Activated CD8-positive, alpha-beta memory T cell treated with anti-CD3 and anti-CD28 coated beads, Interleukin-2, amount 50 U/mL, for 4 hours (primary cell): ENCODE measurements at regions not wholly inside any gene's neighbourhood (a gene's known extent, or its start where the extent isn't known, plus 50 kb on each side); places are given as distances from the start of the nearest gene placed in this dataset.
"Not testable (repeated sequence)": the region's sequence is repeated elsewhere in the genome, so short reads cannot be mapped to it uniquely, and the experiment has no call there.

Experiments
- DNase-seq: peaks from one replicate; pipeline ENCODE4 v3.0.0-alpha.2; 2020

GRCh38 chr15:94848054-94848453 is 616.7 kb downstream of the MCTP2 start:
- DNase-seq = no peak

GRCh38 chr15:94855018-94855408 is 623.7 kb downstream of the MCTP2 start:
- DNase-seq = no peak

DNA sequence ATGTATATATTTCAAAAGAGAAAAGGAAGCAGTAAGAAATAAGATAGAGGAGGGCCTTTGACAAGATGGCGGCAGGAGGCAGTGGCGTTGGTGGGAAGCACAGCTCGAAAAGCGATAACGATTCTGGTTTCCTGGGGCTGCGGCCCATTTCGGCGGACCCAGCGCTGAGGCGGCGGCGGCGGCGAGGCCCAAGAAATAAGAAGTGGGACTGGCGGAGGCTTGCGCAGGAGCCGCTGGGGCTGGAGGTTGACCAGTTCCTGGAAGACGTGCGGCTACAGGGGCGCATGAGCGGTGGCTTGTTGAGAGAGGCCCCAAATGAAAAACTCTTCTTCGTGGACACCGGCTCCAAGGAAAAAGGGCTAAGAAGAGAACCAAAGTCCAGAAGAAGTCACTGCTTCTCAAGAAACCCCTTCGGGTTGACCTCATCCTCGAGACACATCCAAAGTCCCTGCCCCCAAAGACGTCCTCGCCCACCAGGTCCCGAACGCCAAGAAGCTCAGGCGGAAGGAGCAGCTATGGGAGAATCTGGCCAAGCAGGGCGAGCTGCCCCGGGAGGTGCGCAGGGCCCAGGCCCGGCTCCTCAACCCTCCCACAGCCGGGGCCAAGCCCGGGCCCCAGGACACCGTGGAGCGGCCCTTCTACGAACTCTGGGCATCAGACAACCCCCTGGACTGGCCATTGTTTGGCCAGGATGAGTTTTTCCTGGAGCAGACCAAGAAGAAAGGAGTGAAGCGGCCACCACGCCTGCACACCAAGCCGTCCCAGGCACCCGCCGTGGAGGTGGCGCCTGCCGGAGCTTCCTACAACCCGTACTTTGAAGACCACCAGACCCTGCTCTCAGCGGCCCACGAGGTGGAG is 624.3 kb downstream of the MCTP2 start:
- no peak for DNase-seq

DNA sequence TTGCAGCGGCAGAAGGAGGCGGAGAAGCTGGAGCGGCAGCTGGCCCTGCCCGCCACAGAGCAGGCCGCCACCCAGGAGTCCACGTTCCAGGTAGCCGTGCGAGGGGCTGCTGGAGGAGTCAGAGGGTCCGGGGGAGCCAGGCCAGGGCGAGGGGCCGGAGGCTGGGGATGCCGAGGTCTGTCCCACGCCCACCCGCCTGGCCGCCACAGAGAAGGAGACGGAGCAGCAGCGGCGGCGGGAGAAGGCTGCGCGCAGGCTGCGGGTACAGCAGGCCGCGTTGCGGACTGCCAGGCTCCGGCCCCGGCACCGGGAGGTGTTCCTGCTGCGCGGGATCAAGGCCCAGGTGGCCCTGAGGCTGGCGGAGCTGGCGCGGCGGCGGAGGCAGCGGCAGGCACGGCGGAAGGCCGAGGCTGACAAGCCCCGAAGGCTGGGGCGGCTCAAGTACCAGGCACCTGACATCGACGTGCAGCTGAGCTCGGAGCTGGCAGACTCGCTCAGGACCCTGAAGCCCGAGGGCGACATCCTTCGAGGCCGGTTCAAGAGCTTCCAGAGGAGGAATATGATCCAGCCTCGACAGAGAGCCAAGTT is 625.0 kb downstream of the MCTP2 start:
- DNase-seq = no peak

- no peak for DNase-seq
These were observed 626.1 kb downstream of the MCTP2 start for GRCh38 chr15:94857466-94857865.

DNA sequence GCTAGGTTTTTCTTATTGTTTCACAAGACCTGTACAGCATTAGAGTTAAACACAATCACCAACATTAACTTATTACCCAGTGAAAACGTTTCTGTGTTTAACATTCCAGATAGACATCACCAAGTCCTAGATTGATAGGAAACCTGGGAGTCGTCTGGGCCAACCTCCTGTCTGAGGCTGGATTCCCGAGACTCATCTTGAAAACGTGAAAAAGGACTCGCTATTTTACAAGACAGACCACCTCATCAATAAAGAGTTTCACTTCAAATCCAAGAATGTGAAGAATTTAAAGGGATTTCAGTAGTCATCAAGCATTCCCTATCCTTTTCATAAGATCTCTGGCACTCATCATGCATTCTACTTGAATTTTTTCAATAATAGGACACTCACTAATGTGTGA is 626.6 kb downstream of the MCTP2 start:
- DNase-seq = no peak

DNA sequence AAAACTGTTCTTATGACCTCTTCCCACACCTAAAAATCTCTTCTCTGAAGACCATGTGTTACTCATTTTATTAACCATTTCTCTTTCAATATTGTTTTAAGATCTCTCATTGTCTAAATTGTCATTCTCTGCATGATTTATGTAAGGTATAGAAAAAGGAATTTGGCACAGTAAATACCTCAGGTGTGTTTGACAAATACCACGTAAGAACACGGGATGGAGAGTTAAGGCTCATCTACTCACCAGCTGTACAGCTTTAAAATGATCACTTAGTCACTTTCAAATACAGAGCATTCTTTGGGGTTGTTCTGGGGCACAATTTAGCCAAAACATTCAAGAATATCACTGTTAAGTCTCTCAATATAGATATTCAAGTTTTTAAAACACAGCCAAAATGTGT is 627.1 kb downstream of the MCTP2 start:
- DNase-seq = no peak

DNA sequence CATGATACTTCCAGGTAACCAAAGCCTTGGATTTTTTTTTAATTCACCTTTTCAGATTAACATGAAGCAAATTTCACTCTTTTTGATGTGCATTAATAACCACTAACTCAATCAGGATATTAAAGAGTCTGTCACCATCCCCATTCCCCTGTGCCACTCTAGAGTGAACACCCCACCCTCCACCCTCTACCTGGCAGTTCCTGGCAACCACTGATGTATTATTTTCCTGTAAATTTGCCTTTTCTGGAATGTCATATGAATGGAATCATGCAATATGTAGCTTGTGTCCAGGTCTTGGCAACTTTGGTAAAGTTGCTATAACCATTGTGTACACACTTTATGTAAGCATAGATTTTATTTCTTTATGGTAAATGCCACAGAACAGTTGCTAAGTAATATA is 627.6 kb downstream of the MCTP2 start:
- DNase-seq = no peak

GRCh38 chr15:94864600-94864999 is 633.2 kb downstream of the MCTP2 start:
- DNase-seq = no peak

GRCh38 chr15:94868265-94868664 is 636.9 kb downstream of the MCTP2 start:
- DNase-seq = not testable (repeated sequence)

GRCh38 chr15:94875550-94875949 is 644.2 kb downstream of the MCTP2 start:
- DNase-seq = no peak

- no peak for DNase-seq
These were observed 646.5 kb downstream of the MCTP2 start for GRCh38 chr15:94877833-94878232.

DNA sequence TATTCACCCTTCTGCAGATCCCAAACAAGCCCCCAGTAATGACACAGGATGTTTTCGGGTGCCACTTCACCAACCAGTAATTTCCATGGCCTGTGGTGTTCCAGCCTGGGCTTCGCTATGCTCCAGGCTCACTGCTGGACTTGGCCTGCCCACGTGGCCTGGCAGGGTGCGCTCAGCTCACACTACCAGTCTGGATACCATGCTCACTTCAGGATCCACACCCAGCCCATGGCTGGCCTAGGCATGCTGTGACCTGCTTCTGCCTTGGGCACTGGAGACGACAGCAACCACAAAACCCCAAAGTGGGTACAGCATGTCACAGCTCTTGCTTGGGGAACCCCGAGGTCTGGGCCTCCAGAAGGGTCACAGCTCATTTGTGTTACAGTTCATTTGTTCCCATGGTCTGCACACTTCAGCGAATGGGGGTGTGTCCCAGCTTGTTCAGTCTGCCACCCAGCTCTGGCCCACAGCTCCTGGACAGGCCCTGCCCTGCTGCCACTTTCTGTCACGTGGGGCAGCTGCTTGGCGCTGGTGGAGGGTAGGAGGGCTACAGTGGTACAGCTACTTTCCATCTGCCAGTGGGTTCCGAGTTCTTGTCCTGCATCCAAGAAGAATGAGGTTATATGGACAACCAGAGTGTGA is 650.8 kb downstream of the MCTP2 start:
- no peak for DNase-seq

DNA sequence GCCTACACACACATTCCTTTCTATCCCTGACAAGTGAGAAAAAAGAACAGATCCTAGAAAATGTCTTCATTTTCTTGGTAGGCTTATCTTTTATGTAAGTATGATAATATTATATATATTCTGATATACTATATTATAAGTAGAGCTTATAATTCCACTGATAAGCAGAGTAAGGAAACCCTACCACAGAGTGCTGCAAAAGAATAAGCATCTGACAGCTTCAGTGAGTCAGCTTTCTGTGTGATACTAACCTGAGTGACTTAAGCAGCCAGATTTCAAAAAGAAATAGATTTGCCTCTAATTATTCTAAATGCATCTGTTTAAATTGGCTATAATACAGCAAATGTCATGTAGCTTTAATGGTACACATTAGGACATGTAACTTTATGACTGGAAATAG is 656.0 kb downstream of the MCTP2 start:
- DNase-seq = no peak

DNA sequence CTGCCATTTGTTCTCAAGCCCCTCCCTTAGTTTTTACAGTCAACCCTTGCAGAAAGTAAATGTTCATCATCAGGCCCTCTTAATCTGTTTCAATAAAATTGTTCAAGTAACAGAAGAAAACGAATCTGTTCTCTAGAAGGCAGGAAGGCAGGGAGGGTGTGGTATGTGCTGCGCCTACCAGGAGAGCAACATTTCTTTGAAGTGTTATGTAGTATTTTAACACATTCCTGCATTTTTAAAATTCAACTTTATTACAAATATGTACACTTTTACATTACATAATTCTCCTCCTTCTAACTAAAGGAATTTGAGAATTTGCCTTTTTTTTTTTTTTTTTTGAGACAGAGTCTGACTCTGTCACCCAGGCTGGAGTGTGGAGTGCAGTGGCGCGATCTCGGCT is 657.8 kb downstream of the MCTP2 start:
- DNase-seq = no peak

- no peak for DNase-seq
These were observed 661.7 kb downstream of the MCTP2 start for GRCh38 chr15:94893091-94893490.

DNA sequence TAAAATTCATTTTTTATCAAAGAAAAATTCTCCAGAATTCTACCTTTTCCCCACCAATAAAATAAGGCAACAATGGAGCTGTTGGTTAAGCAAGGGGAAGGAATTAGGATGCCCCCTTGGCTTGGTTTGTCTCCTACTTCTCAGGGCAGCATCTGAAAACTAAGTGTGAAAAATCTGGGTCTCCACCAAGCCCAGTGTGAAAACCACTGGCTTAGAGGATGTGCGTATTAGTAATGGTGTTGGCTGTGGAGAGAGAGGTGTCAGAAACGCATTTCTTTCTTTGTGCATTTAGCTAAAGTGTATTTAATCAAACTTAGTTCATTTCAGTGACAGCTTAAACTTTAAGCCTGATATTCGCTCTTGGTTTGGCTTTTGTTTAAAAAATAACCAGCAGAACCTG is 662.7 kb downstream of the MCTP2 start:
- DNase-seq = no peak

GRCh38 chr15:94909510-94909909 is 678.1 kb downstream of the MCTP2 start:
- DNase-seq = no peak

DNA sequence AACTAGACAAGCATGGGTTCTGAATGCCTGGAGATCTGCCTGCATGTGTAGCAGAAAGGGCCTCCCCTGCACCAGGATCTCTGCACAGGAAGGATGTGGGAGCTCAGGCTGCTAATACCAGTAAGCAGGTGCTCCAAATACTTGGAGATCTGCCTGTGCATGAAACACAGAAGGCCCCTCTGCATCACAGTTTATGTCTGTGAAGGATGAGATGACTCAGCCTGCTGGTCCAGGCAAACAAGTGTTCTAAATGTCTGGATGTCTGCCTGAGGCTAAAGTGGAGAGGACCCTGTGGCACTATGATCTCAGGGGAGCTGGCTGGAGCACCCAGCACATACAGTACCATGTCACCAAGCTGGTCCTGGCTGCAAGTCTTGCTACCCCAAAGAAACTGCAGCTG is 678.8 kb downstream of the MCTP2 start:
- DNase-seq = no peak

GRCh38 chr15:94912760-94913159 is 681.4 kb downstream of the MCTP2 start:
- no peak for DNase-seq

GRCh38 chr15:94917068-94917467 is 685.7 kb downstream of the MCTP2 start:
- no peak for DNase-seq

DNA sequence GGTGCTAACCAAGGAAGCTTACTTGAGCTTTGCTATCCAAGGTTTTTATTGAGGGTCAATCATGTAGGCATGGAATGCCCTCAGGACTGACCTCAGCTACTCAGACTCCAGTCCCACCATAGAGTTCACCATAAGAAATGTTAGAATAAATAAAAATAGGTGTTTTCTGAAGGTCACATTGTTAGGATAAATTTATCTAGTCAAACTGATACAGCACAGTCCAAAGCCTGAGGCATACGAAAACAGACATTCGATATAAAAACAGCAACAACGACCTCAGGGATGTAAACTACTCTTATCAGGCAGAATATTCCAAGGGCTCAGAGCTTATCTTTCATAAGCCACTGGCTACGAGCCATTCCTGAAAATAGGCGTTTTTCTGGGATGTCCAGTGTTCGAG is 690.6 kb downstream of the MCTP2 start:
- no peak for DNase-seq

GRCh38 chr15:94924057-94924456 is 692.7 kb downstream of the MCTP2 start:
- DNase-seq = no peak

- no peak for DNase-seq
These were observed 693.7 kb downstream of the MCTP2 start for GRCh38 chr15:94924971-94925598.
